C4-2B (cell line): ENCODE measurements at regions not wholly inside any gene's neighbourhood (a gene's known extent, or its start where the extent isn't known, plus 50 kb on each side); places are given as distances from the start of the nearest gene placed in this dataset.
"Not testable (repeated sequence)": the region's sequence is repeated elsewhere in the genome, so short reads cannot be mapped to it uniquely, and the experiment has no call there.

ENCODE experiments used
- ZFX ChIP-seq: fragments of 450-650 bp; IDR thresholded peaks from 2 replicates; pipeline ENCODE4 v1.6.1; 2017
- TF ChIP-seq, protein P1 (sequence below): fragments of 450-650 bp; conservative IDR thresholded peaks from 2 replicates; pipeline ENCODE4 v1.5.1; 2017; ENCODE audit warnings: mild to moderate bottlenecking

DNA sequence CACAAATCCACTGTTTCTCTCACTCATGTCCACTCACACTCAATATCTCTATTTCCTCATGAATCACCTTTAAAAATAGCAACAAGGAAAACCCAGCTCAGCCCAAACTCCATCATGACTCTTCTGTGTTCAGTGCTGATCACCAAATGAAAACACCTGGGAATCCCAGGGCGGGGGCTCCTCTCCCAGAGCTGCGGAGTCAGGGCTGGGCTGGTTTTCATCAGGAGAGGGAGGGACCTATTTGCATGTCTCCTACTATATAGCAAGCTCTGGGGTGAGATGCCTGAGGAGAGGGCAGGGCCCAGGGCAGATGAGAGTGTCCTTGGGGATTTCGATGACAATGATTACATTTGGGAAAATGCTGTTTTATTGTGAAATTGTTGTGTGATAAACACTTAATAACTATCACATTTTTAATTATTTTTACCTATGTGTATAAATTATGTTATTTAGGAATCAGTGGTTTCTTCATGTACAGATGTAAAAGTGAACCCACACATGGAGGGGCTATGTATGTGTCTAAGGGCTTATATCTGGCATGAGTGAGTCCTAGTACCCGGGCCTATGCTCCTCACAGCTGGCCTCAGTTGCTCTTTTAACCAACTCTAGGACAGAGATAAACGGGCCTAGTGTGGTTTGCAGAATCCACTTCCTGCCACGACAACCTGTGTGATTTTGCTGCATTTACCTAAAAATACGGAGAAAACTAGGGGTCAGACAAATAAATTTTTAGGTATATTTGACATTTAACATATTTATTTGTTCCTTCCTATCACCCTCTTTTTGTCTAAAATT is 1131.9 kb downstream of the TMEM121 start:
- TF ChIP-seq, protein P1, sequence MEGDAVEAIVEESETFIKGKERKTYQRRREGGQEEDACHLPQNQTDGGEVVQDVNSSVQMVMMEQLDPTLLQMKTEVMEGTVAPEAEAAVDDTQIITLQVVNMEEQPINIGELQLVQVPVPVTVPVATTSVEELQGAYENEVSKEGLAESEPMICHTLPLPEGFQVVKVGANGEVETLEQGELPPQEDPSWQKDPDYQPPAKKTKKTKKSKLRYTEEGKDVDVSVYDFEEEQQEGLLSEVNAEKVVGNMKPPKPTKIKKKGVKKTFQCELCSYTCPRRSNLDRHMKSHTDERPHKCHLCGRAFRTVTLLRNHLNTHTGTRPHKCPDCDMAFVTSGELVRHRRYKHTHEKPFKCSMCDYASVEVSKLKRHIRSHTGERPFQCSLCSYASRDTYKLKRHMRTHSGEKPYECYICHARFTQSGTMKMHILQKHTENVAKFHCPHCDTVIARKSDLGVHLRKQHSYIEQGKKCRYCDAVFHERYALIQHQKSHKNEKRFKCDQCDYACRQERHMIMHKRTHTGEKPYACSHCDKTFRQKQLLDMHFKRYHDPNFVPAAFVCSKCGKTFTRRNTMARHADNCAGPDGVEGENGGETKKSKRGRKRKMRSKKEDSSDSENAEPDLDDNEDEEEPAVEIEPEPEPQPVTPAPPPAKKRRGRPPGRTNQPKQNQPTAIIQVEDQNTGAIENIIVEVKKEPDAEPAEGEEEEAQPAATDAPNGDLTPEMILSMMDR: not testable (repeated sequence)
- not testable (repeated sequence) for TF ChIP-seq ZFX
